Liver (tissue), 3 donors: ENCODE measurements at regions not wholly inside any gene's neighbourhood (a gene's known extent, or its start where the extent isn't known, plus 50 kb on each side); places are given as distances from the start of the nearest gene placed in this dataset.

Source experiments
- ATF3 ChIP-seq: IDR thresholded peaks from 2 replicates; pipeline ENCODE4 v1.6.1; 2016; ENCODE audit warnings: antibody characterized with exemption
- CTCF ChIP-seq: fragments of 150-350 bp; IDR thresholded peaks from 2 replicates; pipeline ENCODE4 v1.5.1; 2017; ENCODE audit warnings: improper control_type of control experiment, low read depth, low read length; ENCODE audit not compliant: missing input control
- EGR1 ChIP-seq, 2 donors: IDR thresholded peaks; 2 replicates each; pipeline ENCODE4 v1.6.1; 2016 to 2018; ENCODE audit warnings: antibody characterized with exemption in 2 of 2, low read depth in 2 of 2
- GABPA ChIP-seq, 2 donors: IDR thresholded peaks in 1 of 2; conservative IDR thresholded peaks in 1 of 2; 2 replicates each; pipeline ENCODE4 v1.6.1; 2016; ENCODE audit warnings: antibody characterized with exemption in 2 of 2, mild to moderate bottlenecking in 1 of 2, moderate library complexity in 1 of 2
- HNF4G ChIP-seq: IDR thresholded peaks from 2 replicates; pipeline ENCODE4 v1.6.1; 2016; ENCODE audit warnings: antibody characterized with exemption
- JUND ChIP-seq, 2 donors: IDR thresholded peaks; 2 replicates each; pipeline ENCODE4 v1.6.1; 2016; ENCODE audit warnings: antibody characterized with exemption in 2 of 2
- MAX ChIP-seq: IDR thresholded peaks from 2 replicates; pipeline ENCODE4 v1.6.1; 2016; ENCODE audit warnings: antibody characterized with exemption
- RAD21 ChIP-seq, 2 donors: IDR thresholded peaks; 2 replicates each; pipeline ENCODE4 v1.6.1; 2016; ENCODE audit warnings: antibody characterized with exemption in 2 of 2, mild to moderate bottlenecking in 2 of 2
- REST ChIP-seq: IDR thresholded peaks from 2 replicates; pipeline ENCODE4 v1.6.1; 2016; ENCODE audit warnings: antibody characterized with exemption, mild to moderate bottlenecking
- RXRA ChIP-seq, 2 donors: IDR thresholded peaks; 2 replicates each; pipeline ENCODE4 v1.6.1; 2017 to 2018; ENCODE audit warnings: antibody characterized with exemption in 2 of 2, mild to moderate bottlenecking in 1 of 2
- SP1 ChIP-seq: IDR thresholded peaks from 2 replicates; pipeline ENCODE4 v1.6.1; 2018; ENCODE audit warnings: antibody characterized with exemption, mild to moderate bottlenecking
- TAF1 ChIP-seq: conservative IDR thresholded peaks from 2 replicates; pipeline ENCODE4 v1.6.1; 2016; ENCODE audit warnings: antibody characterized with exemption, mild to moderate bottlenecking
- YY1 ChIP-seq: IDR thresholded peaks from 2 replicates; pipeline ENCODE4 v1.6.1; 2016; ENCODE audit warnings: antibody characterized with exemption, mild to moderate bottlenecking
- ZBTB33 ChIP-seq: IDR thresholded peaks from 2 replicates; pipeline ENCODE4 v1.6.1; 2016; ENCODE audit warnings: antibody characterized with exemption
- donor health status: healthy.
- donor health status: healthy.

GRCh38 chr20:17109307-17109706 lies 117.5 kb upstream of the PCSK2 start:
- TF ChIP-seq CTCF = no peak
- no peak for TF ChIP-seq TAF1
- TF ChIP-seq REST = no peak
- no peak for TF ChIP-seq MAX
- TF ChIP-seq EGR1 (IDR thresholded peaks at IDR 0.05; ENCODE audit: low read depth in 2 of 2) = no peak
- no peak for TF ChIP-seq ZBTB33
- no peak for TF ChIP-seq SP1
- TF ChIP-seq YY1 = no peak
- TF ChIP-seq RXRA (IDR thresholded peaks at IDR 0.05) = no peak
- TF ChIP-seq HNF4G = no peak
- no peak for TF ChIP-seq JUND (IDR thresholded peaks at IDR 0.05)
- no peak for TF ChIP-seq GABPA (IDR thresholded peaks at IDR 0.05 in 1 of 2, conservative IDR thresholded peaks at IDR 0.05 in 1 of 2)
- TF ChIP-seq RAD21 (IDR thresholded peaks at IDR 0.05) = no peak
- TF ChIP-seq ATF3 = no peak
